ENCODE measurements at regions not wholly inside any gene's neighbourhood (a gene's known extent, or its start where the extent isn't known, plus 50 kb on each side); places are given as distances from the start of the nearest gene placed in this dataset.

GRCh38 chr13:74064805-74065312 lies 69.3 kb downstream of the KLF12 start:
- H3K4me2 ChIP-seq (ENCODE audit: low read length), result no peak overlapping the region
- H3K27me3 ChIP-seq (ENCODE audit: control insufficient read depth, insufficient read depth, low read length), result no peaks in the 10 kb centered on the region
- H3K9me3 ChIP-seq (replicated peaks; ENCODE audit: low read length), result no peaks in the 10 kb centered on the region
- H3K4me1 ChIP-seq (ENCODE audit: control insufficient read depth, insufficient read depth, low read length), result peaks cover 50% of the 10 kb centered on the region
- no peak overlapping the region for H3K9ac ChIP-seq (ENCODE audit: low read depth, low read length)
- no peak overlapping the region for H3K4me3 ChIP-seq (ENCODE audit: low read length)
- no peaks in the 10 kb centered on the region for H3K36me3 ChIP-seq (ENCODE audit: insufficient read depth, low read length)

GRCh38 chr13:74063533-74064100 lies 70.6 kb downstream of the KLF12 start:
- Histone ChIP-seq H3K4me1 (ENCODE audit: control insufficient read depth, insufficient read depth, low read length) (peaks cover 50% of the 10 kb centered on the region), H3K36me3 (ENCODE audit: insufficient read depth, low read length) (no peaks in the 10 kb centered on the region), H3K4me3 (ENCODE audit: low read length) (peak overlapping the region; percentile 40), H3K9me3 (replicated peaks; ENCODE audit: low read length) (no peaks in the 10 kb centered on the region), H3K9ac (ENCODE audit: low read depth, low read length) (peak overlapping the region; percentile 48), H3K27me3 (ENCODE audit: control insufficient read depth, insufficient read depth, low read length) (no peaks in the 10 kb centered on the region), H3K4me2 (ENCODE audit: low read length) (peak overlapping the region; percentile 75)

GRCh38 chr13:74062933-74063332 lies 71.3 kb downstream of the KLF12 start:
- peak overlapping the region; percentile 75 for H3K4me2 ChIP-seq (ENCODE audit: low read length)
- H3K36me3 ChIP-seq (ENCODE audit: insufficient read depth, low read length), result no peaks in the 10 kb centered on the region
- H3K27me3 ChIP-seq (ENCODE audit: control insufficient read depth, insufficient read depth, low read length), result no peaks in the 10 kb centered on the region
- H3K9me3 ChIP-seq (replicated peaks; ENCODE audit: low read length), result no peaks in the 10 kb centered on the region
- peaks cover 49% of the 10 kb centered on the region for H3K4me1 ChIP-seq (ENCODE audit: control insufficient read depth, insufficient read depth, low read length)
- peak overlapping the region; percentile 48 for H3K9ac ChIP-seq (ENCODE audit: low read depth, low read length)
- H3K4me3 ChIP-seq (ENCODE audit: low read length), result peak overlapping the region; percentile 40

- peak overlapping the region; percentile 5 for H3K4me2 ChIP-seq (ENCODE audit: low read length)
- H3K9ac ChIP-seq (ENCODE audit: low read depth, low read length), result peak overlapping the region; percentile 48
- H3K4me1 ChIP-seq (ENCODE audit: control insufficient read depth, insufficient read depth, low read length), result peaks cover 45% of the 10 kb centered on the region
- H3K9me3 ChIP-seq (replicated peaks; ENCODE audit: low read length), result no peaks in the 10 kb centered on the region
- no peak overlapping the region for H3K4me3 ChIP-seq (ENCODE audit: low read length)
- H3K36me3 ChIP-seq (ENCODE audit: insufficient read depth, low read length), result no peaks in the 10 kb centered on the region
- H3K27me3 ChIP-seq (ENCODE audit: control insufficient read depth, insufficient read depth, low read length), result no peaks in the 10 kb centered on the region
These were observed 72.1 kb downstream of the KLF12 start for GRCh38 chr13:74061926-74062595.

- H3K9me3 ChIP-seq (replicated peaks; ENCODE audit: low read length), result no peaks in the 10 kb centered on the region
- H3K4me1 ChIP-seq (ENCODE audit: control insufficient read depth, insufficient read depth, low read length), result peaks cover 18% of the 10 kb centered on the region
- H3K9ac ChIP-seq (ENCODE audit: low read depth, low read length), result no peak overlapping the region
- H3K36me3 ChIP-seq (ENCODE audit: insufficient read depth, low read length), result no peaks in the 10 kb centered on the region
- H3K27me3 ChIP-seq (ENCODE audit: control insufficient read depth, insufficient read depth, low read length), result no peaks in the 10 kb centered on the region
- H3K4me2 ChIP-seq (ENCODE audit: low read length), result peak overlapping the region; percentile 17
- no peak overlapping the region for H3K4me3 ChIP-seq (ENCODE audit: low read length)
These were observed 77.2 kb downstream of the KLF12 start for GRCh38 chr13:74056801-74057542.

- Histone ChIP-seq H3K4me1 (ENCODE audit: control insufficient read depth, insufficient read depth, low read length) (peaks cover 22% of the 10 kb centered on the region), H3K4me2 (ENCODE audit: low read length) (no peak overlapping the region), H3K27me3 (ENCODE audit: control insufficient read depth, insufficient read depth, low read length) (no peaks in the 10 kb centered on the region), H3K4me3 (ENCODE audit: low read length) (no peak overlapping the region), H3K9ac (ENCODE audit: low read depth, low read length) (no peak overlapping the region), H3K9me3 (replicated peaks; ENCODE audit: low read length) (no peaks in the 10 kb centered on the region), H3K36me3 (ENCODE audit: insufficient read depth, low read length) (no peaks in the 10 kb centered on the region)
These were observed 81.7 kb downstream of the KLF12 start for GRCh38 chr13:74052402-74052928.

- H3K9me3 ChIP-seq (replicated peaks; ENCODE audit: low read length), result no peaks in the 10 kb centered on the region
- no peak overlapping the region for H3K4me3 ChIP-seq (ENCODE audit: low read length)
- H3K27me3 ChIP-seq (ENCODE audit: control insufficient read depth, insufficient read depth, low read length), result no peaks in the 10 kb centered on the region
These were observed 85.4 kb downstream of the KLF12 start for GRCh38 chr13:74048756-74049155.

GRCh38 chr13:74047931-74048600 lies 86.1 kb downstream of the KLF12 start:
- no peak overlapping the region for H3K9ac ChIP-seq (ENCODE audit: low read depth, low read length)
- peak overlapping the region; percentile 13 for H3K4me2 ChIP-seq (ENCODE audit: low read length)
- no peak overlapping the region for H3K4me3 ChIP-seq (ENCODE audit: low read length)
- H3K9me3 ChIP-seq (replicated peaks; ENCODE audit: low read length), result no peaks in the 10 kb centered on the region
- H3K36me3 ChIP-seq (ENCODE audit: insufficient read depth, low read length), result no peaks in the 10 kb centered on the region
- H3K4me1 ChIP-seq (ENCODE audit: control insufficient read depth, insufficient read depth, low read length), result peaks cover 15% of the 10 kb centered on the region
- H3K27me3 ChIP-seq (ENCODE audit: control insufficient read depth, insufficient read depth, low read length), result no peaks in the 10 kb centered on the region

More at GRCh38 chr13:74048756-74049155, 85.4 kb downstream of the KLF12 start:
- H3K4me1 ChIP-seq (ENCODE audit: control insufficient read depth, insufficient read depth, low read length), result peaks cover 15% of the 10 kb centered on the region
- H3K9ac ChIP-seq (ENCODE audit: low read depth, low read length), result no peak overlapping the region
- H3K36me3 ChIP-seq (ENCODE audit: insufficient read depth, low read length), result no peaks in the 10 kb centered on the region
- H3K4me2 ChIP-seq (ENCODE audit: low read length), result no peak overlapping the region

- no peaks in the 10 kb centered on the region for H3K9me3 ChIP-seq (replicated peaks; ENCODE audit: low read length)
- no peak overlapping the region for H3K9ac ChIP-seq (ENCODE audit: low read depth, low read length)
- H3K36me3 ChIP-seq (ENCODE audit: insufficient read depth, low read length), result no peaks in the 10 kb centered on the region
- no peak overlapping the region for H3K4me3 ChIP-seq (ENCODE audit: low read length)
- H3K4me1 ChIP-seq (ENCODE audit: control insufficient read depth, insufficient read depth, low read length), result peaks cover 15% of the 10 kb centered on the region
- H3K27me3 ChIP-seq (ENCODE audit: control insufficient read depth, insufficient read depth, low read length), result no peaks in the 10 kb centered on the region
- H3K4me2 ChIP-seq (ENCODE audit: low read length), result no peak overlapping the region
These were observed 87.8 kb downstream of the KLF12 start for GRCh38 chr13:74046431-74046830.

GRCh38 chr13:74045583-74045982 lies 88.6 kb downstream of the KLF12 start:
- Histone ChIP-seq H3K4me3 (ENCODE audit: low read length) (no peak overlapping the region), H3K9ac (ENCODE audit: low read depth, low read length) (no peak overlapping the region), H3K4me2 (ENCODE audit: low read length) (no peak overlapping the region), H3K27me3 (ENCODE audit: control insufficient read depth, insufficient read depth, low read length) (no peaks in the 10 kb centered on the region), H3K36me3 (ENCODE audit: insufficient read depth, low read length) (no peaks in the 10 kb centered on the region), H3K4me1 (ENCODE audit: control insufficient read depth, insufficient read depth, low read length) (peaks cover 15% of the 10 kb centered on the region), H3K9me3 (replicated peaks; ENCODE audit: low read length) (no peaks in the 10 kb centered on the region)

GRCh38 chr13:74043237-74043636 lies 91.0 kb downstream of the KLF12 start:
- H3K4me2 ChIP-seq (ENCODE audit: low read length), result no peak overlapping the region
- no peaks in the 10 kb centered on the region for H3K27me3 ChIP-seq (ENCODE audit: control insufficient read depth, insufficient read depth, low read length)
- H3K9ac ChIP-seq (ENCODE audit: low read depth, low read length), result no peak overlapping the region
- H3K36me3 ChIP-seq (ENCODE audit: insufficient read depth, low read length), result no peaks in the 10 kb centered on the region
- H3K9me3 ChIP-seq (replicated peaks; ENCODE audit: low read length), result no peaks in the 10 kb centered on the region
- no peak overlapping the region for H3K4me3 ChIP-seq (ENCODE audit: low read length)
- H3K4me1 ChIP-seq (ENCODE audit: control insufficient read depth, insufficient read depth, low read length), result peaks cover 13% of the 10 kb centered on the region

Measured in skeletal muscle satellite cell (primary cell).